WERI-Rb-1 (cell line): ENCODE measurements at regions not wholly inside any gene's neighbourhood (a gene's known extent, or its start where the extent isn't known, plus 50 kb on each side); places are given as distances from the start of the nearest gene placed in this dataset.

Source experiments
- DNase-seq: peaks from one replicate; pipeline ENCODE4 v3.0.0-alpha.2; 2020
- H3K27ac ChIP-seq: fragments of 250-450 bp; sonication (Bioruptor Pico); 2 replicates; pipeline ENCODE4 v1.5.1; 2020; ENCODE audit warnings: mild to moderate bottlenecking, moderate library complexity
- H3K27me3 ChIP-seq: fragments of 250-450 bp; sonication (Bioruptor Pico); 2 replicates; pipeline ENCODE4 v1.5.1; 2021; ENCODE audit warnings: mild to moderate bottlenecking, low read depth, moderate library complexity; ENCODE audit not compliant: insufficient read depth, severe bottlenecking
- H3K36me3 ChIP-seq: fragments of 250-450 bp; sonication (Bioruptor Pico); 2 replicates; pipeline ENCODE4 v1.5.1; 2020; ENCODE audit warnings: mild to moderate bottlenecking, moderate library complexity
- H3K4me3 ChIP-seq: 2 replicates; pipeline ENCODE4 v1.5.1; 2011; ENCODE audit warnings: low read depth, mild to moderate bottlenecking, control low read depth, low read length
- H3K9me3 ChIP-seq: fragments of 250-450 bp; sonication (Bioruptor Pico); 2 replicates; pipeline ENCODE4 v1.5.1; 2021; ENCODE audit warnings: mild to moderate bottlenecking, moderate library complexity; ENCODE audit not compliant: severe bottlenecking
- CTCF ChIP-seq: IDR thresholded peaks from 2 replicates; pipeline ENCODE4 v1.5.1; 2011; ENCODE audit warnings: low read depth, mild to moderate bottlenecking, control low read depth, inconsistent platforms, low read length

GRCh38 chr4:19806865-19807264 lies 444.8 kb upstream of the SLIT2 start:
- DNase-seq: no peak
- TF ChIP-seq CTCF: no peak
- H3K9me3 ChIP-seq: no peaks in the 10 kb centered on the region
- no peaks in the 10 kb centered on the region for H3K36me3 ChIP-seq
- no peak overlapping the region for H3K4me3 ChIP-seq
- no peak overlapping the region for H3K27ac ChIP-seq
- no peaks in the 10 kb centered on the region for H3K27me3 ChIP-seq

DNA sequence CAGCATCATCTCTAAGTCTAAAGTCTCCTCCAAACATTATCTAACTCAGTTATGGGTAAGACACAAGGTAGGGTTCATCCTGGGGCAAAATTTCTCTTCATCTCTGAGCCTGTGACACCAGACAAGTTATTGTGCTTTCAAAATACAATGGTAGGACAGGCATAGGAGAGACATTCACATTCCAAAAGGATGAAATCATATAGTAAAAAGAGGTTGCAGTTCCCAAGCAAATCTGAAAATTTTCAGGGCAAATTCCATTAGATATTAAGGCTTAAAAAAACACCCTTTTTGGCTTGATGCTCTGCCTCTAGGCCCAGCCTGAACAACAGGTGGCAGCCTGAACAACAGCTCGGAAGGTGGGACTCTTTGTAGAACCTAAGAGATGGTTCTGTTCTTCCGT lies 448.3 kb upstream of the SLIT2 start:
- no peaks in the 10 kb centered on the region for H3K27me3 ChIP-seq
- H3K27ac ChIP-seq: no peak overlapping the region
- no peak for TF ChIP-seq CTCF
- no peaks in the 10 kb centered on the region for H3K36me3 ChIP-seq
- no peaks in the 10 kb centered on the region for H3K9me3 ChIP-seq
- no peak overlapping the region for H3K4me3 ChIP-seq
- DNase-seq: no peak

DNA sequence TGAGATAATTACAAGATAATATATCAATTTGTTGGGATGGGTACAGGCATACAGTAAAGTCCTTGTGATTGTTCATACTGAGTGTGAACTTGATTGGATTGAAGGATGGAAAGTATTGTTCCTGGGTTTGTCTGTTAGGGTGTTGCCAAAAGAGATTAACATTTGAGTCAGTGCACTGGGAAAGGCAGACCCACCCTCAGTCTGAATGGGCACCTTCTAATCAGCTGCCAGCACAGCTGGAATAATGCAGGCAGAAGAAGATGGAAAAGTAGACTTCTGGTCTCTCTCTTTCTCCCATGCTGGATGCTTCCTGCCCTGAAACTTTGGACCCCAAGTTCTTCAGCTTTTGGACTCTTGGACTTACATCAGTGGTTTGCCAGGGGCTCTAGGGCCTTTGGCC lies 457.9 kb upstream of the SLIT2 start:
- H3K27me3 ChIP-seq: no peaks in the 10 kb centered on the region
- H3K4me3 ChIP-seq: no peak overlapping the region
- DNase-seq: no peak
- no peak overlapping the region for H3K27ac ChIP-seq
- H3K9me3 ChIP-seq: peaks cover 4% of the 10 kb centered on the region
- H3K36me3 ChIP-seq: no peaks in the 10 kb centered on the region
- TF ChIP-seq CTCF: no peak

- Histone ChIP-seq H3K9me3 (no peaks in the 10 kb centered on the region), H3K4me3 (no peak overlapping the region), H3K27ac (no peak overlapping the region), H3K36me3 (no peaks in the 10 kb centered on the region), H3K27me3 (no peaks in the 10 kb centered on the region)
- DNase-seq: no peak
- peak; percentile 36; the same call in 1 of the 2 replicates for TF ChIP-seq CTCF
These were observed 460.1 kb upstream of the SLIT2 start for GRCh38 chr4:19791422-19792123.

DNA sequence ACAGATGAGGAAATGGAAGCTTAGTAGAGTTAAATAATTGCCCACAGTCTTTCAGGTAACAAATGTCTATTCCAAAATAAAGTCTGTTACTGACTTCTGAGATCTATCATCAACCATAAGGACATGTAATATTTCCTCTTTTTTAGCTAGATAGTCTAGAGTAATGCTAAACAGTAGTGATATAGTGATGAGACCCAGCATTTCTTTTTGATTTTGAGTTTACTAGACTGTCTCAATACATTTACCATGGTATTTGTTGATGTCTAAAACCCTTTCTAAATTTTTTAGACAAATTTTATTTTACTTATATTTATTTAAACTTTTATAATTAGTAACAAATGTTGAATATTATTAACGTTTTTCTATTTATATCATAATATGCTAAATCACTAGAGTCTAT lies 465.1 kb upstream of the SLIT2 start:
- Histone ChIP-seq H3K27ac (no peak overlapping the region), H3K36me3 (no peaks in the 10 kb centered on the region), H3K9me3 (peaks cover 9% of the 10 kb centered on the region), H3K4me3 (no peak overlapping the region), H3K27me3 (no peaks in the 10 kb centered on the region)
- TF ChIP-seq CTCF: no peak
- DNase-seq: no peak

- no peak for TF ChIP-seq CTCF
- H3K9me3 ChIP-seq: peaks cover 9% of the 10 kb centered on the region
- DNase-seq: no peak
These were observed 468.0 kb upstream of the SLIT2 start for GRCh38 chr4:19783667-19784223.

More at GRCh38 chr4:19783667-19784223, 468.0 kb upstream of the SLIT2 start:
- no peak overlapping the region for H3K4me3 ChIP-seq
- H3K36me3 ChIP-seq: no peaks in the 10 kb centered on the region
- no peak overlapping the region for H3K27ac ChIP-seq
- H3K27me3 ChIP-seq: no peaks in the 10 kb centered on the region
